ENCODE measurements at regions not wholly inside any gene's neighbourhood (a gene's known extent, or its start where the extent isn't known, plus 50 kb on each side); places are given as distances from the start of the nearest gene placed in this dataset.

DNA sequence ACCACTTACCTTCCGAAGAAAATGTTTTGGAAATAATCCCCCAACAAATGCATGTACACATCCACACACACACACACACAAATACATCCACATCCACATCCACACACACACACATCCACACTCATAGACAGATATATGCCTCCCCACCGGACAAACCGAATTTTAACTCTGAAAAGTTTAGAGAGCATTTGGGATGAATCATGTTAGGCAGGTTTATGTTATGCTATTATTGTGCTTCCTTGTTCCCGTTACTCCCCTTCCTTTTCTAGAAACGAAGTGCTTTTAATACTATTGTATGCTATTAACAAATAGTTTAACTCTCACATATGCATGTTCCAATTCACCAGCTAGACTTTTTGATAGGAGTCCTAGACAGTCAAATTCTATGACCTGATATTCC is 91.5 kb downstream of the FAS start:
- no peaks in the 10 kb centered on the region for H3K27me3 Mint-ChIP-seq
- peaks cover 10% of the 10 kb centered on the region for H3K4me1 Mint-ChIP-seq
- H3K36me3 Mint-ChIP-seq: no peaks in the 10 kb centered on the region
- DNase-seq: no peak
- no peak overlapping the region for H3K27ac Mint-ChIP-seq
- no peak overlapping the region for H3K4me3 Mint-ChIP-seq
- H3K9me3 Mint-ChIP-seq: no peaks in the 10 kb centered on the region

DNA sequence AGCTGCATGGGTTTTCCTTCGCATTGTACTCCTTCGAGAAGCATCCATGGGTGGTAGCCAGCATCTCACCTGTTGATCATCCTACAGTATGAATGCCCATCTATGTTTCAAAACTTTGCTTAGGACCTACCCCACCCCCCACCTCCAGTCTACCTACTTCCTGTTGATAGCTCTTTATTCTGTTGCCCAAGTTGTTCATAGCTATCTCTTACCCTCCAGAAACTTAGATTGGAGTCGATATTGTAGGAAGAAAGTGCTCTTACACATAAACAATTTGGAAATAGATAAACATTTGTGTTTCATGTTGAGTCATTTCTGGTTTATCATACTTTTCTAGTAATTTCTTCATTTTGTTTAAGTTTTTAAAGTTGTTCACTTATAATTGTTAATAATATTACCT is 90.1 kb downstream of the FAS start:
- peaks cover 18% of the 10 kb centered on the region for H3K4me1 Mint-ChIP-seq
- no peaks in the 10 kb centered on the region for H3K27me3 Mint-ChIP-seq
- H3K9me3 Mint-ChIP-seq: no peaks in the 10 kb centered on the region
- no peak overlapping the region for H3K27ac Mint-ChIP-seq
- no peaks in the 10 kb centered on the region for H3K36me3 Mint-ChIP-seq
- H3K4me3 Mint-ChIP-seq: no peak overlapping the region
- DNase-seq: no peak

DNA sequence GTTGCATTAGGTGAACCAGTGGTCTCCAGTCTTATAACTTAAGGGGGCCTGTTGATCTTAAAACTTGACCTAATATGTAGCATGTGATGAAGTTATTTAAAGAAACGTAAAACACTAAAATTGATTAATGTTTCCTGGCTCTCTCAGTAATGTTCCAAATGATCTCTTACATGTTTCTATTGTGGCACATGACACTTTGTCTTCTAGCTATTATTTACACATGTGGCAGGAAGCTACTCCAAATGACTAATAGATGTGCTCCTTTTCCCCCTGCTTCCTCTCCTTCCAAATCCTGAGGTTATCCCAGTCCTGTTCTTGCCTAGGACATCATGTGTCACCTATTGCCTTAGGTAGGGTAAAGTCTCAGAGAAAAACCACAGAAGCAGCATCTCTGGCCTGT is 89.4 kb downstream of the FAS start:
- no peaks in the 10 kb centered on the region for H3K9me3 Mint-ChIP-seq
- H3K27ac Mint-ChIP-seq: no peak overlapping the region
- no peaks in the 10 kb centered on the region for H3K36me3 Mint-ChIP-seq
- peaks cover 18% of the 10 kb centered on the region for H3K4me1 Mint-ChIP-seq
- no peaks in the 10 kb centered on the region for H3K27me3 Mint-ChIP-seq
- no peak overlapping the region for H3K4me3 Mint-ChIP-seq
- DNase-seq: no peak

DNA sequence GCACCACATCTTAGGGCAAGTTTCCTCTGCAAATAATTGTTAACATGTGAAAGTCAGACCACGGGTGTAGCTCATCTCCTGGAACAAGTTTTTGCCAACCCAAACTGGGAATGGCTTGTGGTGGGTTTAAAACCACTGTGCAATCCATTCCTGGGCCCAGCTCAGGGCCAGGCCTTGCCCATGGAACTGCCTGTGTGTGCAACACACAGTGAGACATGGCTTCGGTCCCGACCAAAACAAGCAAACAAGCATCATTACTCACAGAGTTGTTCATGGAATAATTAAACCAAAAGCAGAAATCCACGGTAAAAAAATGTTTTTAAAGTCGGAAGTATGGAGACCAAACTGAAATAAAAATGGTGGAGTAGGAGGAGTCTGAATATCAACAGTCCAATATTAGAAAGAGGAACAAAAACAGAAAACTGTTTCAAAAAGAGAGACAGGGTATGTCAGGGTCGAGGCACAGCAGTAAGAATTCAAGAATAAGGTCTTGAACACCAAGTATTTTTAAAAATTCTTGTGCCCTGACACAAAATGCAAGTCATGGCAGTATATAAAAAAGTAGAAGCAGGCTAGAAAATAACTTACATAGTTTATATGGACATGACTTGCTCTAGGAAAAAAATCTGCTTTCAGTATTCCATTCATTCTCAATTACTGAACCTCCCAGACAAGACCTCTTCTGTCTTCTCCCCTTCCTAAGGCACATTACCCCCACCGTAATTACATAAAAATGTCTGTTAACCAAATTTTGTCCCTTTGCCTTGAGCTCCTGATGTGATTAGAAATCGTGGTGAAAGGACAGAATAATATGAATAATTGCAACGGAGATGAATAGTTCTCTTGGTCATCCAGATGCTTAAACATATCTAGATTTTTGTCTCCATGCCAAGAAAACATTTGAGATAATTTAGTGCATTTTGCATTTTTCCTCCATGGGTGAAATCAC is 88.4 kb downstream of the FAS start:
- no peak for DNase-seq
- Mint-ChIP-seq H3K9me3 (no peaks in the 10 kb centered on the region), H3K27ac (no peak overlapping the region), H3K36me3 (no peaks in the 10 kb centered on the region), H3K4me3 (no peak overlapping the region), H3K27me3 (no peaks in the 10 kb centered on the region), H3K4me1 (peaks cover 18% of the 10 kb centered on the region)

DNA sequence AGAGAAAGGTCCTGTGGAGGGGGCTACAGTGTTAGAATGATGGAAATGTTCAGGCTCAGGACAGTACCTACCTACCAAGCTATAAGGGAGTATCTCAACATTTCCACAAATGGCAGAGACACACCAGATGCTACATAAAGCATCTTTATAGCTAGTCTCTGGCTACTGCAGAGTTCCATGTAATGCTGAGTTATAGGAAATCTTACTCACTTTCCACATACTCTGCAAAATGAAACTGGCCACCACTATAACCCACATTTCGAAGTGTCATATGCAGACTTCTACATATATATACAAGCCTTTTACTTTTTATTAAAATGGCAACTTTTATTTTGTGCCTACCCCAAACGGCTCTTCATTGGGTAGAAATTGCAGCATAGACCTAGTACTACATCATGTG is 85.5 kb downstream of the FAS start:
- no peak overlapping the region for H3K4me3 Mint-ChIP-seq
- H3K27me3 Mint-ChIP-seq: no peaks in the 10 kb centered on the region
- no peaks in the 10 kb centered on the region for H3K9me3 Mint-ChIP-seq
- peaks cover 16% of the 10 kb centered on the region for H3K4me1 Mint-ChIP-seq
- no peak overlapping the region for H3K27ac Mint-ChIP-seq
- DNase-seq: no peak
- H3K36me3 Mint-ChIP-seq: no peaks in the 10 kb centered on the region

GRCh38 chr10:89075631-89076030 is 85.0 kb downstream of the FAS start:
- Mint-ChIP-seq H3K4me1 (peaks cover 14% of the 10 kb centered on the region), H3K27ac (no peak overlapping the region), H3K36me3 (no peaks in the 10 kb centered on the region), H3K27me3 (no peaks in the 10 kb centered on the region), H3K4me3 (no peak overlapping the region), H3K9me3 (no peaks in the 10 kb centered on the region)
- DNase-seq: no peak

- H3K27ac Mint-ChIP-seq: no peak overlapping the region
- H3K4me3 Mint-ChIP-seq: no peak overlapping the region
- H3K36me3 Mint-ChIP-seq: no peaks in the 10 kb centered on the region
- DNase-seq: no peak
- no peaks in the 10 kb centered on the region for H3K9me3 Mint-ChIP-seq
- peaks cover 8% of the 10 kb centered on the region for H3K4me1 Mint-ChIP-seq
- H3K27me3 Mint-ChIP-seq: no peaks in the 10 kb centered on the region
These were observed 83.5 kb downstream of the FAS start for GRCh38 chr10:89074120-89074519.

GRCh38 chr10:89073719-89074118 is 83.1 kb downstream of the FAS start:
- H3K9me3 Mint-ChIP-seq: no peaks in the 10 kb centered on the region
- H3K4me3 Mint-ChIP-seq: no peak overlapping the region
- no peak overlapping the region for H3K27ac Mint-ChIP-seq
- H3K27me3 Mint-ChIP-seq: peaks cover under 1% of the 10 kb centered on the region
- DNase-seq: no peak
- peaks cover 8% of the 10 kb centered on the region for H3K4me1 Mint-ChIP-seq
- no peaks in the 10 kb centered on the region for H3K36me3 Mint-ChIP-seq

GRCh38 chr10:89069589-89069988 is 79.0 kb downstream of the FAS start:
- Mint-ChIP-seq H3K27me3 (peaks cover 24% of the 10 kb centered on the region), H3K27ac (no peak overlapping the region), H3K4me1 (no peaks in the 10 kb centered on the region), H3K4me3 (no peak overlapping the region), H3K36me3 (no peaks in the 10 kb centered on the region), H3K9me3 (no peaks in the 10 kb centered on the region)
- no peak for DNase-seq

Data from activated naive CD8-positive, alpha-beta T cell treated with anti-CD3 and anti-CD28 coated beads for 36 hours (primary cell).